ENCODE measurements at regions not wholly inside any gene's neighbourhood (a gene's known extent, or its start where the extent isn't known, plus 50 kb on each side); places are given as distances from the start of the nearest gene placed in this dataset.
"Not testable (repeated sequence)": the region's sequence is repeated elsewhere in the genome, so short reads cannot be mapped to it uniquely, and the experiment has no call there.

DNA sequence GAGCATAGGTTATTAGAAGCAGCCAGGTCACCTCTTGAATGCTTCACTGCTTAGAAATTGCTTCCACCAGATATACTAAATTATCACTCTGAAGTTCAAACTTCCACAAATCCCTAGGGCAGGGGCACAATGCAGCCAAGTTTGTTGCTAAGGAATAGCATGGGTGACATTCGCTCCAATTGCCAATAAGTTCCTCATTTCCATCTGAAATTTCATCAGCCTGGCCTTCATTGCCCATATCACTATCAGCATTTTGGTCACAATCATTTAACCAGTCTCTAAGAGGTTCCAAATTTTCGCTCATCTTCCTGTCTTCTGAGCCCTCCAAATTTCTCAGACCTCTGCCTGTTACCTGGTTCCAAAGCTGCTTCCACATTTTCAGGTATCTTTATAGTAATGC, 356.1 kb downstream of the DAD1 start:
- peak; percentile 34 to 48 for DNase-seq

DNA sequence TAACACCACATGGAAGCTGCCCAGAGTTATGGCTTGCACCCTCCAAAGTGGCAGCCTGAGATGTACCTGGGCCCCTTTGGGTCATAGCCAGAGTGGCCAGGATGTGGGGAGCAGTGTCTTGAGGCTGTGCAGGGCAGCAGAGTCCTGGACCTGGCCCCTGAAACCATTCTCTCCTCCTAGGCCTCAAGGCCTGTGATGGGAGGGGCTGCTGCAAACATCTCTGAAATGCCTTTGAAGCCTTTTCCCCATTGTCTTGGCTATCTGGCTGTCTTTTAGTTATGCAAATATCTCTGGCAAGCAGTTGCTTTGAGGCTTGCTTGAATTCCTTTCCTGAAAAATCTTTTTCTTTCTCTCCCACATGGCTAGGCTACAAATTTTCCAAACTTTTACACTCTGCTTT, 356.5 kb downstream of the DAD1 start:
- DNase-seq = no peak

GRCh38 chr14:22231018-22231417, 358.0 kb downstream of the DAD1 start:
- DNase-seq = no peak

DNA sequence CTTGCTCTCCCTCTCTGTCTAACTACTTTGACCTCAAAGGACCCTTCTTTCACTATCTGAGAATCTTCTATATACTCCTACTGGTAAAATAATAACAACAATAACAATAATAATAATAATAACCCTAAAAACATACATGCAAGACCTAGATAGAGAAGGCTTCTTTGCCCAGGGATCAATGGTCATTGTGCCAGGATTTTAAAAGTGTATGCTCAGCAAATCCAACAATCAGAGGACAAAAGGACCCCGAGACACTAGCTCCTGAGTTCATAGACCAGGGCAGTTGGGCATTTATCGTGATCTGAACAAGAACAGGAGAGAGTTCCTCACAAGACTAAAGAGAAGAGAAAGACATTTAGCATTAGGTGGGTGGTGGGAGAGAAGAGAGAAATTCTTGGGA, 358.5 kb downstream of the DAD1 start:
- no peak for DNase-seq

- no peak for DNase-seq
Measured at GRCh38 chr14:22227084-22227483, 361.9 kb downstream of the DAD1 start.

GRCh38 chr14:22226381-22226780, 362.6 kb downstream of the DAD1 start:
- DNase-seq = peak; percentile 76

DNA sequence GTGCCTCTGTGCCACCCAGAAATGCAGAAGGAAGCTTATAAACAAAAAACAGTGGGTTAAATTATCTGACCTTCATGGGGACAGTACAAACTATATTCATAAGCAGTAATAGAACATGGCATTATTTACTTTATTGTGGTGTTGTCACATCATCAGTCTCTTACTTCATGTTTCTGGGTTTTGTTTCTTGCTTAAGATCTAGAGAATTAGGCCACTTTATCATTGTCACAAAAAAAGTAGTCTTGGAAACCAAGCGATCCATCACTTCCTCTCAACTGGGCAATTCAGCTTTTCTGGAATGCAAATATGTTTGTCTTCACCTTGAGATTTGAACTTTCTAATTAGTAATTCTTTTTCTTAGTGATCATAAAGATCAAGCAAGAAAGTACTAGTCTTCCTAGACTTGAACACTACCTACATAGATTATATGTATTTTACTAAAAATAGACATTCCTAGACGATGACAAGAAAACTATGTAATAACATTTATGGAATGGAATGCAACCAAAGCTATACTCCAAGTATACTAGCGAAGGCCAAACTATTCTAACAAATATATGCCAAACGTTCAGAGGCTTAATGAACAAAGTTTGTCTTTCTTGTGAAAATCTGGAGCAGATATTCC, 363.4 kb downstream of the DAD1 start:
- DNase-seq = peak; percentile 23 to 53

DNA sequence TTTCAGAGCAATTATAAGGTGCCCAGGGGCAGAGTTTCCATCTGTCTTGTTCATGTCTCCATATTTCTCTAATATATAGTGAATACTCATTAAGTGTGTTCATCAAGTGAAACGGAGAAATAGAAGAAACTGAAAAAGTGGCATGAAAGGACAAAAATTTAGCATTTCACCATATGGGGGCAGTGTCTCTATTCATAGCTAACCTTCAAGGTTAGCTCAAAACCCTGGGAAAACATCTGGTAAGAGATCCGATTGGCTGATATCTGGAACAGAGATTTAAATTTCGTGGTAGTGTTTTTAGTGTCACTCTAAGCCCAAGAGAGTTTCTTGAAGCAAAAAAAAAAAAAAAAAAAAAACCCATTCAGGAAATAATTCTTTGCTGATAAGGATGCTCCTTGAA, 367.5 kb downstream of the DAD1 start:
- peak in 1 of 2 donors; percentile 55 for DNase-seq

DNA sequence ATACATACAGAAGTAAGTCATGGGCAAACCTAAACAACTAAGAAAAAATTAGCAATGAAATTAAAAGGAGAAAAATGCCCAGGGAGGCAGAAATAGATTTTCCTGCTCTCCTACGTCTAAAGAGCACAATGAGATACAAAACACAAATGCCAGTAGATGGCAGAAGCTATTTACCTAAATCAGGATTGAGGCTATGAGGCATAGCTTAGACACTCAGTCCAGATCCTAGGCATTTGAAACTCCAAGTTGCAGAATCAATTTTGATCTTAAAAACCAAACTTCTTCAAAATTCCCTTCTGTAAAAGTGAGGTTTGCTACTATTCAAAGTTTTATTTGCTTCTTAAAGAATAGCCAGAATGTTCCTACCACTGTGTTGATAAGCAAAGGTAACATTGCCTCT, 368.6 kb downstream of the DAD1 start:
- DNase-seq = no peak

DNA sequence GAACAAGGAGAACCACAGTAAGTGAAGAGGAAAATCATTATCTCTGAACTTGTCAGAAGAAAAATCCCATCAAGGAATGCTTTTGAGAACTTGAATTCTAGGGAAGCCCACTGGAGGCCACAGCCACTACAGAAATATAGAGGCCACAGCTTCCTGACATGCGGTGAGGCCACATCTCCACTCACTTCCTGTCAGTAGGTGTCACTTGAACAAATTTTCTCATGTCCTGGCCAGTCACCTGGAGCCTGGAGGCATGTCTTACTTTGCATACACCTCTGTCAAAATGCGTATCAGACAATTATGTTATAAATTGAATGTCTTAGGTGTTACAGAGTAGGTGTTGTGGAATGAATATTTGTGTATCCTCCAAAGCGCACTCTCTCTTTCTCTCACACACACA, 370.3 kb downstream of the DAD1 start:
- DNase-seq = no peak

- peak; percentile 90 to 97 for DNase-seq
Measured at GRCh38 chr14:22213120-22213519, 375.9 kb downstream of the DAD1 start.

DNA sequence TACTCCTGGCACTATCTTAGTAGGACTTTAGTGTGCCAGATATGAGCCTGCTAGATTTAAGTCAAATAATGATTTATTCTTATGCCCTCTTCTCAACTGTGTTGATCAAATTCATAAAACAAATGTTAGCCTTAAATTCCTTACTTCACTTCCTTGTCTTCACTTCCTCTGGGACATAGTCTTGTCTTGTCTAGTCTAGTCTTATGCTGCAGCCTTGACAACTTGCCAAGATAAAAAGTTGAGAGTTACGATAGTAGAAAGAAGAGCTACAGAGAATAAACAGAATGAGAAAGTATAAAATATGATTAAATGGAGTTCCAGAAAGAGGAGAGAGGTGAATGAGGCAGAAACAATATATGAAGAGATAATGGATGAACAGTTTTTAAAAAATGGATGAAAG, 378.1 kb downstream of the DAD1 start:
- DNase-seq = no peak

- no peak for DNase-seq
Measured at GRCh38 chr14:22210026-22210425, 379.0 kb downstream of the DAD1 start.

GRCh38 chr14:22203036-22203435, 386.0 kb downstream of the DAD1 start:
- DNase-seq = no peak

DNA sequence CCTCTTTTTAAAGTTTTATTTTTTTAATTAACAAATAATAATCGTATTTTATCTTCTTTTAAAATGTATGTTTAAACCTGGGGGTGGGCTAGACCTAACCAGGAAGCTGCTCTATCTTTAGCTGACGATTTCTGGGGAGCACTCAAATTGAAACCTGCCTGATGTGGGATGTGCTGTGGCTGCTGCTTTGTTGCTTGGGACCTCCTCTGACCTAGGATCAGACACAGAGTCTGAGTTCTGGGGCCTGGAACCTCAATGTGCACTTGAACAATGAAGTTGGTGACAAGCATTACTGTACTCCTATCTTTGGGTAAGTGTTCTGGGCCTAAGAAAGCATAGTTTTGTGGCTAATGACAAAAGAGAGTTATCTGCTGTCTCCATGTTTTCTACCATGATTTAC, 386.7 kb downstream of the DAD1 start:
- no peak for DNase-seq

DNA sequence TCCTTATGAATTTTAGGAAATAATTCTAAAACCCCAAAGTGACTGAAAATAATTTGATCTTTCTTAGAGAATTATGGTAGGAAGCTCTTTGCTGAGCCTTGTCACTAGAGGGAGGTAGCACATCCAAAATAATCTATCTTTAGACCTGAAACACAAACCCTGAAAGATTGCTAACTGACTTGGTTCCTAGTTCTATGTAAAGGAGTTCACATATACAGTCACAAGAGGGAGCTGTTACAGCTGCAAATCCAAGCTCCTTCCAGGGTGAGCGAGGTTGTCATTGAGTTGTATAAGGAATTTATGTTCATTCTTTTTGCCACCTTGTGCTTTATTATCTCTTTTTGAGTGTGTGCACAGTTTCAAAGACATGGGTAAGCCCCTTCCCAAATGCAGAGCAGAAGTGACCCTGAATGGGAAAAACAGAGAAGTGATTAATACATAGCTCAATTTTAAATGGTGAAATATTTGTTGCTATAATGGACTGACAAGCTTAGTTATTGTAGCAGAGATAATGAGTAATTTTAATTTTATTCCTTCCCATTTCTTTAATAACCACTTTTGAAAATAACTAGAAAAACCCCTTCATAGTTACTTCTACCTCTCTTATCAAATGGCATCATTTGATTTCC, 387.9 kb downstream of the DAD1 start:
- peak; percentile 39 to 59 for DNase-seq

DNA sequence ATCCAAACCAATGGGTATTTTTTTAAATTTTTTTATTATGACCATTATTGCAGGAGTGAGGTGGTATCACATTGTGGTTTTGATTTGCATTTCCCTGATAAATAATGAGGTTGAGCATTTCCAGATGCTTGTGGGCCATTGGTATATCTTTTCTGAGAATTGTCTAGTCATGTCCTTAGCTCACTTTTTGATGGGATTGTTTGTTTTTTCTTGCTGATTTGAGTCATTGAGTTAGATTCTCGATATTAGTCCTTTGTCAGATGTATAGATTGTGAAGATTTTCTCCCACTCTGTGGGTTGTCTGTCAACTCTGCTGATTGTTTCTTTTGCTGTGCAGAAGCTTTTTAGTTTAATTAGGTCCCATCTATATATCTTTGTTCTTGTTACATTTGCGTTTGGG, 388.9 kb downstream of the DAD1 start:
- DNase-seq = not testable (repeated sequence)

DNA sequence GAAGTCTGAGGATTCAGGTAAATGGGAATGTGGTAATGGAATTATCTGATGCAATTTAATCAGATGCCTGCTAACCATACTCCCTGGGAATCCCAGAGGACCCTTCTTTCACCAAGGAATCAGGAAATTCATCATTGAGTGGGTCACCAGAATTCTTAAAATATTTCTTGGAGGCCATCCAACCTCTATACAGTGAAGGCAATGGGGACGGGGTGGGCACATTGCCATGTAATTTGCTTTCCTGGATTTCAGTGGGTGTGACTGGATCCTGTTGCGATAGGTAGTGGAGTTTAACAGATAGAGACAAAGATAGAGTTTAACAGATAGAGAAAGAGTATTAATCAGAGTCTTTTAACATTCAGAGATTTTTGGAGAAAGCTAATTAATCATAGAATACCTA, 394.4 kb downstream of the DAD1 start:
- DNase-seq = no peak

GRCh38 chr14:22190411-22191191, 398.4 kb downstream of the DAD1 start:
- no peak for DNase-seq

- no peak for DNase-seq
Measured at GRCh38 chr14:22189881-22190280, 399.1 kb downstream of the DAD1 start.

- DNase-seq = no peak
Measured at GRCh38 chr14:22188318-22188717, 400.7 kb downstream of the DAD1 start.

DNA sequence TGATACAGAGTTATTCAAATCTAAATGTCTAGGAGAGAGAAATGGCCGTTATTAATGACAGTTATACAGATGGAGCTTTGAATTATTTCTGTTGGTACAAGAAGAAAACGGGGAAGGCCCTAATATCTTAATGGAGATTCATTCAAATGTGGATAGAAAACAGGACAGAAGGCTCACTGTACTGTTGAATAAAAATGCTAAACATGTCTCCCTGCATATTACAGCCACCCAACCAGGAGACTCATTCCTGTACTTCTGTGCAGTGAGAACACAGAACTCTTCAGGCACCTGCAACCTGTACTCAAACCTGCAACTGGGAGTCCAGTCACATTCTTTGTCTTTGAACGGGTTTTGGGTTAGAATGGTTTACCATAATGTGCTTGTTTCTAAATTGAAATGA, 403.2 kb downstream of the DAD1 start:
- DNase-seq = no peak

DNA sequence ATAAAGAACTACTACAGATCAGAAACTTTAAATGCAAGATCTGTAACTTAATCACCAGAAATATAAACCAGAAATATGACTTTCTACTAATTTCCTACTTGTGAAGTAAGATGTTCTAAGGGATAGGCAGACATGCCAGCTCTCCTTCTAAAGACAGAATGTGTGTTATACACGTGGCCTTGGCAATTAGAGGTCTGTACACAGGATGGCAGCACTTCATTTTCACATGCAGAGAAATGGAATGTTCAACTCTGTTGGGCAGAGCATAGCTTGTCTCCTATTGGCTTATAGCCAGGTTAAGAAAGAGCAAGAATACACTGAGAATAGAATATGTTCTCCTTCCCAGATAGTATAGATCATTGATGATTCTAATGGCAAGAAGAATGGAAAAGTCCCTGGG, 403.8 kb downstream of the DAD1 start:
- DNase-seq = no peak

DNA sequence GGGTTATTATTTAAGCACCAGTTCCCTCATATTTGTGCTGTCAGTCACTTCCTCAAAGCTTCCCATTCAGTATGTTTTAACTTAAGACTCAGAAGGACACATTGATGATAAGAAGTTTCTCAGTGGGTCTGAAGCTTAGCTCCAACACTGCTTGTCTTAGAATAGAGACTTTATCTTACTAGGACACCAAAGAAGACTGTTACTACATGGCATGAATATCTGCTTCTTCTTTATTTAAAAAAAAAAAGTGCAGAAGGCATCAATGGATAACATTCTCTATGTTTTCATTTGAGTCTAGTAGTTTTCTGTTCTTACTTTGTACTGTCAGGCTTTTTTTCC, 404.2 kb downstream of the DAD1 start:
- no peak for DNase-seq

Measured in inflammatory macrophage treated with lipopolysaccharide for 1 hour (primary cell).